Ovary (tissue), 3 donors: ENCODE measurements at regions not wholly inside any gene's neighbourhood (a gene's known extent, or its start where the extent isn't known, plus 50 kb on each side); places are given as distances from the start of the nearest gene placed in this dataset.

Experiments
- CTCF ChIP-seq, 3 donors: fragments of 450-650 bp in 2 of 3; fragments of 200-600 bp in 1 of 3; IDR thresholded peaks; one replicate each; pipeline versions ENCODE4 v1.5.1 to v1.8.0; 2016 to 2022; ENCODE audit warnings: antibody characterized with exemption in 3 of 3, mild to moderate bottlenecking in 1 of 3
- EP300 ChIP-seq: sonication (generic); formaldehyde crosslinking; IDR thresholded peaks from one replicate; pipeline ENCODE4 v1.6.1; 2017; ENCODE audit warnings: antibody characterized with exemption
- POLR2A ChIP-seq: fragments of 450-650 bp; IDR thresholded peaks from one replicate; pipeline ENCODE4 v1.6.1; 2017; ENCODE audit warnings: antibody characterized with exemption, mild to moderate bottlenecking, moderate library complexity
- donor health status: DM: no; HTN: no; CAD: no.

- TF ChIP-seq CTCF (IDR thresholded peaks at IDR 0.05) (no peak), POLR2A (no peak), EP300 (no peak)
Observed at GRCh38 chr11:50155508-50155907, 122.8 kb downstream of the OR4C45 start.
